WERI-Rb-1 (cell line): ENCODE measurements at regions not wholly inside any gene's neighbourhood (a gene's known extent, or its start where the extent isn't known, plus 50 kb on each side); places are given as distances from the start of the nearest gene placed in this dataset.

ENCODE experiments used
- DNase-seq: peaks from one replicate; pipeline ENCODE4 v3.0.0-alpha.2; 2020
- H3K27ac ChIP-seq: fragments of 250-450 bp; sonication (Bioruptor Pico); 2 replicates; pipeline ENCODE4 v1.5.1; 2020; ENCODE audit warnings: mild to moderate bottlenecking, moderate library complexity
- H3K27me3 ChIP-seq: fragments of 250-450 bp; sonication (Bioruptor Pico); 2 replicates; pipeline ENCODE4 v1.5.1; 2021; ENCODE audit warnings: mild to moderate bottlenecking, low read depth, moderate library complexity; ENCODE audit not compliant: insufficient read depth, severe bottlenecking
- H3K36me3 ChIP-seq: fragments of 250-450 bp; sonication (Bioruptor Pico); 2 replicates; pipeline ENCODE4 v1.5.1; 2020; ENCODE audit warnings: mild to moderate bottlenecking, moderate library complexity
- H3K4me3 ChIP-seq: 2 replicates; pipeline ENCODE4 v1.5.1; 2011; ENCODE audit warnings: low read depth, mild to moderate bottlenecking, control low read depth, low read length
- H3K9me3 ChIP-seq: fragments of 250-450 bp; sonication (Bioruptor Pico); 2 replicates; pipeline ENCODE4 v1.5.1; 2021; ENCODE audit warnings: mild to moderate bottlenecking, moderate library complexity; ENCODE audit not compliant: severe bottlenecking
- TF ChIP-seq, protein P1 (sequence below): IDR thresholded peaks from 2 replicates; pipeline ENCODE4 v1.5.1; 2011; ENCODE audit warnings: low read depth, mild to moderate bottlenecking, control low read depth, inconsistent platforms, low read length

DNA sequence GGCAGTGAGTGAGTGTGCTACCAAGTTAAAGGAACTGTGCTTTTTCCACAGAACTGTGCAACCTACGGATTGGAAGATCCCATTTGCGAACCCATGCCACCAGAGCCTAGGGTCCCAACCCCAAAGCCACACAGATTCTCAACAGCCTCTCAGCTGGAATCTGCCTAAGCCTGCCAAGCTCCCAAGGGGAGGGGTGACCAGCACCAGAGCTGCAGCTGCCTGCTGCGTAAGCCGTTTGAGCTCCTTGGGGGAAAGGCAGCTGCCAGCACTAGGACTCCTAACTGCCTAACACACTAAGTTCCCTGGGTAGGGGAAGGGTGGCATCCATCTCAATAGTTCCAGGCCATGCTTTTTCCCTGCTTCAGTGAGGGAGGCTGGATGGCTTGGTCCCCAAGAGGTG is 738.1 kb upstream of the PRKX start:
- no peaks in the 10 kb centered on the region for H3K36me3 ChIP-seq
- H3K4me3 ChIP-seq = no peak overlapping the region
- TF ChIP-seq, protein P1, sequence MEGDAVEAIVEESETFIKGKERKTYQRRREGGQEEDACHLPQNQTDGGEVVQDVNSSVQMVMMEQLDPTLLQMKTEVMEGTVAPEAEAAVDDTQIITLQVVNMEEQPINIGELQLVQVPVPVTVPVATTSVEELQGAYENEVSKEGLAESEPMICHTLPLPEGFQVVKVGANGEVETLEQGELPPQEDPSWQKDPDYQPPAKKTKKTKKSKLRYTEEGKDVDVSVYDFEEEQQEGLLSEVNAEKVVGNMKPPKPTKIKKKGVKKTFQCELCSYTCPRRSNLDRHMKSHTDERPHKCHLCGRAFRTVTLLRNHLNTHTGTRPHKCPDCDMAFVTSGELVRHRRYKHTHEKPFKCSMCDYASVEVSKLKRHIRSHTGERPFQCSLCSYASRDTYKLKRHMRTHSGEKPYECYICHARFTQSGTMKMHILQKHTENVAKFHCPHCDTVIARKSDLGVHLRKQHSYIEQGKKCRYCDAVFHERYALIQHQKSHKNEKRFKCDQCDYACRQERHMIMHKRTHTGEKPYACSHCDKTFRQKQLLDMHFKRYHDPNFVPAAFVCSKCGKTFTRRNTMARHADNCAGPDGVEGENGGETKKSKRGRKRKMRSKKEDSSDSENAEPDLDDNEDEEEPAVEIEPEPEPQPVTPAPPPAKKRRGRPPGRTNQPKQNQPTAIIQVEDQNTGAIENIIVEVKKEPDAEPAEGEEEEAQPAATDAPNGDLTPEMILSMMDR = no peak
- peaks cover 13% of the 10 kb centered on the region for H3K27me3 ChIP-seq
- no peak overlapping the region for H3K27ac ChIP-seq
- no peak for DNase-seq
- no peaks in the 10 kb centered on the region for H3K9me3 ChIP-seq

DNA sequence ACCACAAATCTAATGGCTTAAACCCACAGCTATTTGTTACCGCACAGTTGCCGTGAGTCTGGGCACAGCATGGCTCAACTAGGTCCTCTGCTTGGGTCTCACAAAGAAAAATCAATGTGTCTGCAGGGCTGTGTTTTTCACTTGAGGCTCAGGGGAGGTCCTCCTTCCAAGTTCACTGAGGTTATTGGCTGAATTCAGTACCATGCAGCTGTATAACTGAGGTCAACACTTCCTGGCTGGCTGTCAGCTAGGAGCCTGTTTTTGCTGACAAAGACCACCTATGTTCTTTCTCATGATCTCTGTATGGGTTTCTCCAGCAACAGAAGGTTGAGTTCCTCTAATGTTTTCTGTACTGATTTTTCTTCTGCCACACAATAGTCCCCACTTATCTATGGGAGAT is 736.7 kb upstream of the PRKX start:
- H3K4me3 ChIP-seq = no peak overlapping the region
- TF ChIP-seq, protein P1 = no peak

DNA sequence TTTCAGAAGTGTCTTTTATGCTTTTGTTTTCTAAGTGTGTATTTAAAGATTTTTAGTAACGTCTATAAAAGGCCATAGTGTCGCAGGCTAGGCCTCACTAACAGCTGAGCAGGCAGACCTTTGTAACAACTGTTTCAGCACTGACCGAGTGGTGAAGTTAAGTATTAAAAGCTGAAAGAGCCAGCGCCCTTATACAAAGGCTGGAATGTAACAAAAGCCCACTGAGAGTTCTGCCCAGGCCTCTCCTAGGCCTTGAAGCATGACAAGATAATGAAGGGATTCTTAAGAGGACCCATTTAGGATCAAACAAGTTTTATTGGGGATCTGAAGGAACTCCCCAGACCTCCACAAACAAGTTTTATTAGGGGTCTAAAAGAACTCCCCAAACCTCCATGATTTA is 722.5 kb upstream of the PRKX start:
- peaks cover 48% of the 10 kb centered on the region for H3K27me3 ChIP-seq
- no peak for DNase-seq
- H3K9me3 ChIP-seq = no peaks in the 10 kb centered on the region
- TF ChIP-seq, protein P1 = no peak
- H3K36me3 ChIP-seq = no peaks in the 10 kb centered on the region
- no peak overlapping the region for H3K27ac ChIP-seq
- no peak overlapping the region for H3K4me3 ChIP-seq

More for the DNA sequence above, 736.7 kb upstream of the PRKX start:
- Histone ChIP-seq H3K36me3 (no peaks in the 10 kb centered on the region), H3K27me3 (peaks cover 12% of the 10 kb centered on the region), H3K9me3 (no peaks in the 10 kb centered on the region), H3K27ac (no peak overlapping the region)
- DNase-seq = no peak

DNA sequence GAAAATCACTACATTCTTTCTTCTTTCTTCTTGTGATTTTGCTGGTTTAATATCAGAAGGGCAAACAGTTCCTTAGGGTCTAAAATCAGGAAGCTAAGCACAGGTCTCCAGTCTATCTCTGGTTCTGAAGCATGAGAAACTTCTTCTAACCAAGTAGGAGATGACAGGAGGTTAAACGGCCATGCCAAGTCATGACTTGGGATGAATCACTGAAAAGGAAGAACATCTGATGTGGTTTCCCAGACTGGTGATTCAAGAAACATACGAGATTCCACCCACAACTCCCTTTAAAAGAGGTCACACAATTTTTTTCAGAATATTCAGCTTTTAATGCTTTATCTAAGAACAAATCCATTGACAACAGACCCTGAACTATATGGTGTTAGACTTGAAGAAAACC is 684.0 kb upstream of the PRKX start:
- Histone ChIP-seq H3K27ac (no peak overlapping the region), H3K9me3 (no peaks in the 10 kb centered on the region), H3K4me3 (no peak overlapping the region), H3K27me3 (peaks cover 25% of the 10 kb centered on the region), H3K36me3 (no peaks in the 10 kb centered on the region)
- no peak for DNase-seq
- TF ChIP-seq, protein P1 = no peak

DNA sequence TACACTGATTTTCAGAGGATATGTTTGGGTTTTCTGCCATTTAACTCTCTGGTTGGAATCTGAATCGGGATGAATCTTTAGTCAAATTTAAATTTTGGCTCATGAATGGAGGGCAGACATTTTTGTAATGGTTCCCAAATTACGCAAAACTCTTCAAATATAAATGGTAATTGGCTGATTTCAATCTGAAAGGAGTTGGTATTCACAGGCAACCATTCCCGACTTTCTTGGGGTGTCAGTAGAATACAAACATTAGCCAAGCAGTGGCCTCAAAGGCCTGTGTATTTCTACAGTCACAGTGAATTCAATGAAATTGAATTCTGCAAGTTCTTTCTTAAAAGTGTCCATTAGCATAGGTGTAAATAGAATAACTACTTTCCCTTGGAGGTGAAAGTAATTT is 668.8 kb upstream of the PRKX start:
- DNase-seq = no peak
- TF ChIP-seq, protein P1 = no peak
- Histone ChIP-seq H3K4me3 (no peak overlapping the region), H3K27ac (no peak overlapping the region), H3K36me3 (no peaks in the 10 kb centered on the region), H3K9me3 (no peaks in the 10 kb centered on the region), H3K27me3 (peaks cover 21% of the 10 kb centered on the region)

DNA sequence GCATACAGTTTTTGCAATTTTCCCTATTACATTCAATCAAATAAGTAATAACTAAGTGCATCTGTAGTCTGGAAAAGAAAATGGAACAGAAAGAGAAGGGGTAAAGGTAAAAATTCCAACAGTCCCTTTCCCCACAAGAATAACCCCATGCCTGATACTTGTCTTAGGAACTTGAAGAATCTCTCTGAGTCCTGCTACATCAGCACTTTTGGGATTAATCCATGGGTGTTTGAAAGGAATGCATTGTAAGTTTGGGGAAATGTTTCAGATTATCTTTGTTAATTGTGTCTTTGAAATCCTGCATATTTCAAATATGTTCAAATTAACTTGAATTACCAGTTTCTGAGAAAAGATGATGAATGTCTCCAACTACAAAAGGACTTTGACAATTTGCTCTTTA is 667.3 kb upstream of the PRKX start:
- no peak for DNase-seq
- no peaks in the 10 kb centered on the region for H3K36me3 ChIP-seq
- peaks cover 17% of the 10 kb centered on the region for H3K27me3 ChIP-seq
- H3K9me3 ChIP-seq = no peaks in the 10 kb centered on the region
- H3K4me3 ChIP-seq = no peak overlapping the region
- no peak overlapping the region for H3K27ac ChIP-seq
- TF ChIP-seq, protein P1 = no peak
